HG02884 (cell line): ENCODE measurements at regions not wholly inside any gene's neighbourhood (a gene's known extent, or its start where the extent isn't known, plus 50 kb on each side); places are given as distances from the start of the nearest gene placed in this dataset.

Experiments
- ATAC-seq: cut with Tn5 transposase; IDR thresholded peaks from one replicate; pipeline ENCODE4 v1.9.1; 2021; ENCODE audit warnings: mild to moderate bottlenecking, moderate library complexity; ENCODE audit not compliant: unreplicated experiment

- no peak for ATAC-seq
These were observed 99.8 kb downstream of the SPRY1 start for GRCh38 chr4:123496421-123496820.

- ATAC-seq: no peak
These were observed 100.7 kb downstream of the SPRY1 start for GRCh38 chr4:123497340-123497739.

- ATAC-seq: no peak
These were observed 105.1 kb downstream of the SPRY1 start for GRCh38 chr4:123501733-123502132.

- ATAC-seq: no peak
These were observed 107.2 kb downstream of the SPRY1 start for GRCh38 chr4:123503698-123504363.

GRCh38 chr4:123505095-123506010 lies 108.8 kb downstream of the SPRY1 start:
- ATAC-seq: peak; percentile 48

GRCh38 chr4:123506011-123506695 lies 109.6 kb downstream of the SPRY1 start:
- ATAC-seq: no peak

- no peak for ATAC-seq
These were observed 110.8 kb downstream of the SPRY1 start for GRCh38 chr4:123507376-123507775.

- ATAC-seq: no peak
These were observed 113.6 kb downstream of the SPRY1 start for GRCh38 chr4:123510221-123510620.

GRCh38 chr4:123510659-123511058 lies 114.1 kb downstream of the SPRY1 start:
- no peak for ATAC-seq

GRCh38 chr4:123516576-123516975 lies 120.0 kb downstream of the SPRY1 start:
- no peak for ATAC-seq

GRCh38 chr4:123517176-123517575 lies 120.6 kb downstream of the SPRY1 start:
- ATAC-seq: no peak

GRCh38 chr4:123517971-123518370 lies 121.4 kb downstream of the SPRY1 start:
- ATAC-seq: no peak

GRCh38 chr4:123520325-123520724 lies 123.7 kb downstream of the SPRY1 start:
- no peak for ATAC-seq

- ATAC-seq: no peak
These were observed 125.5 kb downstream of the SPRY1 start for GRCh38 chr4:123522081-123522480.

- ATAC-seq: no peak
These were observed 126.1 kb downstream of the SPRY1 start for GRCh38 chr4:123522646-123523045.

- ATAC-seq: no peak
These were observed 128.5 kb downstream of the SPRY1 start for GRCh38 chr4:123524958-123525628.

- no peak for ATAC-seq
These were observed 129.9 kb downstream of the SPRY1 start for GRCh38 chr4:123526511-123526910.

- ATAC-seq: no peak
These were observed 132.1 kb downstream of the SPRY1 start for GRCh38 chr4:123528501-123529277.

- ATAC-seq: no peak
These were observed 132.6 kb downstream of the SPRY1 start for GRCh38 chr4:123529278-123529568.

- no peak for ATAC-seq
These were observed 133.8 kb downstream of the SPRY1 start for GRCh38 chr4:123530357-123530756.
